ENCODE measurements at regions not wholly inside any gene's neighbourhood (a gene's known extent, or its start where the extent isn't known, plus 50 kb on each side); places are given as distances from the start of the nearest gene placed in this dataset.

DNA sequence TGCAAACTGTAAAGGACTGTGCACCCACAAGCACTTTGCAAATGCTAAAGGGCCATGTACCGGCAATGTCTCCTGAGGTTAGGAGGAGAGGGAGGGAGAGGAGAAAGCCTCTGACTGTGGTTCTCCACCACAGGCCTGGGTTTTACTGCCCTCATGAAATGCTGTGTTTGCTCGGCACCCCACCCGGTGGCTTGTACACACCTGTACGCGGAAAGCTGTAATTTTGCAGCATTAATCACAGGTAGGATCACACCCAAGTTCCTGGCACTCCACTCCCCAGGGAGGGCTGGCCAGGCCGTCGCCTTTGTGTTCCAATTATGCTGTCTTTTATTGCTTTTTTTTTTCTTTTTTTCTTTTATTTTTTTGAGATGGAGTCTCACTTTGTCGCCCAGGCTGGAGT is 78.5 kb upstream of the MYL10 start:
- no peaks in the 10 kb centered on the region for H3K9me3 ChIP-seq (ENCODE audit: control insufficient read depth in 3 of 3, low read length in 3 of 3)
- H3K9ac ChIP-seq (ENCODE audit: low read depth in 1 of 3, low read length in 3 of 3), result no peak overlapping the region
- no peak overlapping the region for H3K27ac ChIP-seq (ENCODE audit: low read depth, low read length)
- H3K4me3 ChIP-seq (ENCODE audit: low read length in 3 of 3), result no peak overlapping the region
- peaks cover 4 to 11% (median 7%) of the 10 kb centered on the region in 3 donors for H3K27me3 ChIP-seq (ENCODE audit: control insufficient read depth in 3 of 3, insufficient read depth in 3 of 3, low read length in 3 of 3)
- no peaks in the 10 kb centered on the region for H3K4me1 ChIP-seq (ENCODE audit: control insufficient read depth in 3 of 3, insufficient read depth in 3 of 3, low read length in 3 of 3)
- no peaks in the 10 kb centered on the region for H3K36me3 ChIP-seq (ENCODE audit: control insufficient read depth in 3 of 3, insufficient read depth in 3 of 3, low read length in 3 of 3)

DNA sequence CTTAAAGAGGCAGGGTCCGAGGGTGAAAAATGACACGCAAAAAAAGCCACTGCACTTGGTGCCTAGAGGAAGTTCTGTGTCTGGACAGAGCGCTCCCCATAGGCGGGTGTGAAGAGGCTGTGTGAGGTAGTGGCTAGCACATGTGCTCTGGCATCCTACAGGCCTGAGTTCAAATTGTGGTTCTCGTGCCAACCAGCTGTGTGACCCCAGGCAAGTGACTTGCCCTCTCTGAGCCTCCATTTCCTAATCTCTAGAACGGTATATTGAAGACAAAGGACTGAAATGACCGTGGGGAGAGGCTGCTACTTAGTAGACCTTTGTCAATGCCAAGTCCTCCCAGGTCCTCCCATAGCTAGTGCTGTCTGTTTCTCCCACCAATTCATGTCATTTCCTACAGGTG is 79.1 kb upstream of the MYL10 start:
- Histone ChIP-seq H3K27ac (ENCODE audit: low read depth, low read length) (no peak overlapping the region), H3K36me3 (ENCODE audit: control insufficient read depth in 3 of 3, insufficient read depth in 3 of 3, low read length in 3 of 3) (no peaks in the 10 kb centered on the region)

DNA sequence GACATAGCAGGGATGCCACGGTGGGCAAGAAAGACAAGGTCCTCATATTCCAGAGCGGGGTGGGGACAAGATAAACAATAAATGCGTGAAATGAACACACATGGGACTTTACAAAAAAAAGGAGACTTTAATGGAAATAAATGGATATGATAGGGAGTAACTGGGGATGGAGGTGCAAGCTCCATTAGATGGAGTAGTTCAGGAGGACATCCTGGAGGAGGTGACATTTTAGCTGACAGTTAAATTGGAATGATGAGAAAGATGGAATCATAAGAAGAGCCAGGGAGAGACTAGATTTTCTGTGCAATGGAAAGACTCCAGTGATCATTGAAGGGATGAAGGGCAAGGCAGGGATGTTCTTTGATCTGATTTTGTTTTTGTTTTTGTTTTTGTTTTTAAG is 83.6 kb upstream of the MYL10 start:
- no peaks in the 10 kb centered on the region for H3K9me3 ChIP-seq (ENCODE audit: control insufficient read depth in 3 of 3, low read length in 3 of 3)

More for the DNA sequence above, 79.1 kb upstream of the MYL10 start:
- Histone ChIP-seq H3K9ac (ENCODE audit: low read depth in 1 of 3, low read length in 3 of 3) (no peak overlapping the region), H3K27me3 (ENCODE audit: control insufficient read depth in 3 of 3, insufficient read depth in 3 of 3, low read length in 3 of 3) (peaks cover 3 to 11% (median 7%) of the 10 kb centered on the region in 3 donors), H3K9me3 (ENCODE audit: control insufficient read depth in 3 of 3, low read length in 3 of 3) (no peaks in the 10 kb centered on the region), H3K4me1 (ENCODE audit: control insufficient read depth in 3 of 3, insufficient read depth in 3 of 3, low read length in 3 of 3) (no peaks in the 10 kb centered on the region), H3K4me3 (ENCODE audit: low read length in 3 of 3) (no peak overlapping the region)

DNA sequence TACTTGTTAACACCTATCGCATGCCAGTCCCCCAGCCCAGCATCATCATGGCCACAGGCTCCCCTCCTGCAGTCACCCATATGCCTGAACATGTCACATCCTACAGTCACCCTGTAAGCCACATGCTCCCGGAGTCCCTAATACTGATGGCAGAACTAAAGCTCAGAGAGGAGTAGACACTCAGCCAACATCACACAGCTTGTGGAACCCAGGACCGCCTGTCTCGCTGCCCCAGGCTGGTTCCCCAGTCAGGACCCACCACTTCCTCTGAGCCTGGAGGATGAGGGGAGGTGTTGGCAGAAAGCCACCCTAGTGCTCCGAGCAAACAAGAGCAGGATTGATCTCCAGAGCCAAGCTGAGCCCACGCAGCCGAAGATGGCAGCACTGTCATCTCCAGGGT is 85.0 kb upstream of the MYL10 start:
- no peak overlapping the region for H3K9ac ChIP-seq (ENCODE audit: low read depth in 1 of 3, low read length in 3 of 3)
- H3K27me3 ChIP-seq (ENCODE audit: control insufficient read depth in 3 of 3, insufficient read depth in 3 of 3, low read length in 3 of 3), result no peaks in the 10 kb centered on the region
- H3K27ac ChIP-seq (ENCODE audit: low read depth, low read length), result no peak overlapping the region
- peaks cover 2 to 11% (median 5%) of the 10 kb centered on the region in 3 donors for H3K4me1 ChIP-seq (ENCODE audit: control insufficient read depth in 3 of 3, insufficient read depth in 3 of 3, low read length in 3 of 3)
- H3K4me3 ChIP-seq (ENCODE audit: low read length in 3 of 3), result no peak overlapping the region
- H3K36me3 ChIP-seq (ENCODE audit: control insufficient read depth in 3 of 3, insufficient read depth in 3 of 3, low read length in 3 of 3), result no peaks in the 10 kb centered on the region
- no peaks in the 10 kb centered on the region for H3K9me3 ChIP-seq (ENCODE audit: control insufficient read depth in 3 of 3, low read length in 3 of 3)

More for the DNA sequence above, 83.6 kb upstream of the MYL10 start:
- peaks cover under 1 to 3% (median under 1%) of the 10 kb centered on the region in 3 donors for H3K27me3 ChIP-seq (ENCODE audit: control insufficient read depth in 3 of 3, insufficient read depth in 3 of 3, low read length in 3 of 3)
- no peak overlapping the region for H3K9ac ChIP-seq (ENCODE audit: low read depth in 1 of 3, low read length in 3 of 3)
- peaks cover 0 to 4% (median 3%) of the 10 kb centered on the region in 3 donors for H3K4me1 ChIP-seq (ENCODE audit: control insufficient read depth in 3 of 3, insufficient read depth in 3 of 3, low read length in 3 of 3)
- no peaks in the 10 kb centered on the region for H3K36me3 ChIP-seq (ENCODE audit: control insufficient read depth in 3 of 3, insufficient read depth in 3 of 3, low read length in 3 of 3)
- H3K27ac ChIP-seq (ENCODE audit: low read depth, low read length), result no peak overlapping the region
- H3K4me3 ChIP-seq (ENCODE audit: low read length in 3 of 3), result no peak overlapping the region

DNA sequence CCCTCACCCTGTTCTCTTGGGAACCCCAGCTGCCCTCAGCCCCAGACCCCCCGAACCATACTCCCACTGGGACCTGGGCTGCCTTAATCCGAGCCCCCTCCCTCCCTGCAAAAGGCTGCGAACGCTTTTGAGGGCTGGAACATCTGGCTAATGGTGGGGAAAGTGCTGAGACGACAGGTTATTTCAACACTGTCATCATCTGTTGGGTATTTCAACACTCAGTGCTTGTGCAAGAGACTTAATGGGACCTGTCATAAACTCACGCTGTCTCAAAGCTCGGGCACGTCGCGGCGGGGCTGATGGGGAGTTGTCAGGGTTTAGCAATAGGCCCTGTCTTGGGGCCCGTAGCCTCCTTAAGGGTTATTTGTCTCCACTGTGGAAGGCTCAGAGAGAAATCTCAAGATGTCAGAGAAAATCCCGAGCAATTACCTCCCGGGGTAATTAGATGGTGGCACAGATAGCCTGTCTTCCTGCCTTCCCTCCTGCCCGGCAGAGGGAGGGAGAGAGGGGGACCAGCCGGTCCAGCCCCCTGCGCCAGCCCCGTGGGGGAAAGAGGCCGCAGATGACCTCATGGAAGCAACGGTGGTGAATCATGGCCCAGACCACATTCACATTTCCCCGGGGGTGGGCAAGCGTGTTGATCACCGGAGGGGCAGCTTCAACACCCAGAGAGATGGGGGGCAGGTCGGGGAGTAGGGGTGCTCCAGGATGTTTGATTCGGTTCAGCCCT is 88.7 kb upstream of the MYL10 start:
- Histone ChIP-seq H3K27me3 (ENCODE audit: control insufficient read depth in 3 of 3, insufficient read depth in 3 of 3, low read length in 3 of 3) (peaks cover 0 to 4% (median 0%) of the 10 kb centered on the region in 3 donors), H3K4me3 (ENCODE audit: low read length in 3 of 3) (peak overlapping the region in 1 of 3 donors; percentile 12), H3K9ac (ENCODE audit: low read depth in 1 of 3, low read length in 3 of 3) (no peak overlapping the region), H3K36me3 (ENCODE audit: control insufficient read depth in 3 of 3, insufficient read depth in 3 of 3, low read length in 3 of 3) (no peaks in the 10 kb centered on the region), H3K9me3 (ENCODE audit: control insufficient read depth in 3 of 3, low read length in 3 of 3) (no peaks in the 10 kb centered on the region), H3K4me1 (ENCODE audit: control insufficient read depth in 3 of 3, insufficient read depth in 3 of 3, low read length in 3 of 3) (peaks cover 2 to 11% (median 5%) of the 10 kb centered on the region in 3 donors), H3K27ac (ENCODE audit: low read depth, low read length) (peak overlapping the region; percentile 47)

DNA sequence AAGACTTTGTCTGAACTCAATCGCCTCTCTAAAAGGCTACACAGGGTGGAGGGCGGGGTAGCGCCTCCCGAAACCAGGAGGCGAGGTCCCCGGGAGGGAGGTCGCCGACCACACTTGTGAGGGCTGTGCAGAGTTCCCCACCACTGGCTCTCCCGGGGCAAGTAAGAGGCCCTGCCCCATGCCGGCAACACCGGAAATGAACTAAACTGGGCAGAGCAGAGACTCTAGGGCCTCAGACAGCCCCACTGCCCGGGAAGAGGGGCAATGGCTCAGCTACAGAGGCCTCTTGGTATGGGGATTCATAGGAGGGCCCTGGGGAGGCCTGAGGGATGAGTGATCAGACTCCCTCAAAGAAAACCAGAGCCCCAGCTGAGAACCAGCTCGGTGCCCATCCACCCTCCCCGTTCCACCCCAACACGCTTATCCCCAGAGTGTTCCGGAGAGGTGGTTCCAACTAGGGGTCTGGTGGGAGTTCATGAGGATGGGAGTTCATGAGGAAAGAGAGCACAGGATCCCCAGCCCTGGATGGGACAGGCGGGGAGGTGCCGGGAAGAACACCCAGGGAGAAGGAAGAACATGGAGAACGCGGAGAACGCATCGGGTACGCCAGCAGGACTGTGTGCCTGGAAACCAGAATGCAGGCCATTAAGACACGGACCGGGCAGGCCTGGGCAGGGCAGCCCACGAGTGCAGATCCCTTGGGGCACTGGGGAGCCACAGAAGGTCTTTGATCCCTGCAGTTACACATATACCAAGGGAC is 89.4 kb upstream of the MYL10 start:
- Histone ChIP-seq H3K4me1 (ENCODE audit: control insufficient read depth in 3 of 3, insufficient read depth in 3 of 3, low read length in 3 of 3) (peaks cover 2 to 11% (median 5%) of the 10 kb centered on the region in 3 donors), H3K9me3 (ENCODE audit: control insufficient read depth in 3 of 3, low read length in 3 of 3) (no peaks in the 10 kb centered on the region), H3K9ac (ENCODE audit: low read depth in 1 of 3, low read length in 3 of 3) (no peak overlapping the region), H3K27me3 (ENCODE audit: control insufficient read depth in 3 of 3, insufficient read depth in 3 of 3, low read length in 3 of 3) (peaks cover 0 to 4% (median 0%) of the 10 kb centered on the region in 3 donors), H3K4me3 (ENCODE audit: low read length in 3 of 3) (no peak overlapping the region), H3K27ac (ENCODE audit: low read depth, low read length) (peak overlapping the region; percentile 47), H3K36me3 (ENCODE audit: control insufficient read depth in 3 of 3, insufficient read depth in 3 of 3, low read length in 3 of 3) (no peaks in the 10 kb centered on the region)

DNA sequence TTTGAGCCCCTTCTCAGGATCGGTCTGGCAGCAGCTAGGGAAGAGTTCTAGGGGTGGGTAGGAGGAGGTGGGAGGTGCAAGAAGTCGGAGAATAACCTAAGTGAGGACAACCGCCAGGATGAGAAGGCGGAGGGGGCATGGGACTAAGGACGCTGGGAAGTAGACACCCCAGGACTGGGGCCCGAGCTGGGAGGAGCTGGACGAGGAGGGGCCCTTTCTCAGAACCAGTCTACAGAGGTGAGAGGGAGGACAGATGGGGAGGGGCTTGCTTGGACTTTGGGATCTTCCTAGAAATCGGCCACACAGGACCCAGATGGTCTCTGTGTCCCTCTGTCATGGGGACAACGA is 90.0 kb upstream of the MYL10 start:
- H3K9me3 ChIP-seq (ENCODE audit: control insufficient read depth in 3 of 3, low read length in 3 of 3), result peaks cover 0 to 3% (median 0%) of the 10 kb centered on the region in 3 donors

DNA sequence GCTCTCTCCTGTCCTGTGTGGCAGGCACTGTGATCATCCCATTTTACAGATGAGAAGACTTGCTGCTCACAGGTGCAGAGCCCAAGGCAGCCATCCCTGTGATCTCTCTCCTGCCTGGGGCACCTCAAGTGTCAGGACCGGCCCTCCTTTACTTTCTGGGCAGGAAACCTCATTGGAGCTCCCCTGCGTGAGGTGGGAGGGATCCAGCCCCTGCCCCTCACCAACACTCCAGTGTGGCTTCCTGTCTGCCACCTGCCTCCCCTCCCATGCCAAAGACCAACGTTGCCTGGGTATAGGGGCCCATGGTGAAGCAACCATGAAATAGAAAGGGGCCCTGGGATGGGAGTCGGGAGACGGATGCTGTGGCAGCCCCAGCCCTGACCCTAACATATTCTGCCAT is 91.2 kb upstream of the MYL10 start:
- no peak overlapping the region for H3K27ac ChIP-seq (ENCODE audit: low read depth, low read length)
- H3K9ac ChIP-seq (ENCODE audit: low read depth in 1 of 3, low read length in 3 of 3), result no peak overlapping the region
- H3K4me1 ChIP-seq (ENCODE audit: control insufficient read depth in 3 of 3, insufficient read depth in 3 of 3, low read length in 3 of 3), result peaks cover 2 to 11% (median 5%) of the 10 kb centered on the region in 3 donors
- H3K4me3 ChIP-seq (ENCODE audit: low read length in 3 of 3), result no peak overlapping the region
- peaks cover 0 to 4% (median 0%) of the 10 kb centered on the region in 3 donors for H3K27me3 ChIP-seq (ENCODE audit: control insufficient read depth in 3 of 3, insufficient read depth in 3 of 3, low read length in 3 of 3)
- H3K36me3 ChIP-seq (ENCODE audit: control insufficient read depth in 3 of 3, insufficient read depth in 3 of 3, low read length in 3 of 3), result no peaks in the 10 kb centered on the region
- peaks cover 0 to 3% (median 0%) of the 10 kb centered on the region in 3 donors for H3K9me3 ChIP-seq (ENCODE audit: control insufficient read depth in 3 of 3, low read length in 3 of 3)

More for the DNA sequence above, 90.0 kb upstream of the MYL10 start:
- Histone ChIP-seq H3K27me3 (ENCODE audit: control insufficient read depth in 3 of 3, insufficient read depth in 3 of 3, low read length in 3 of 3) (peaks cover 0 to 4% (median 0%) of the 10 kb centered on the region in 3 donors), H3K4me3 (ENCODE audit: low read length in 3 of 3) (no peak overlapping the region), H3K27ac (ENCODE audit: low read depth, low read length) (no peak overlapping the region), H3K4me1 (ENCODE audit: control insufficient read depth in 3 of 3, insufficient read depth in 3 of 3, low read length in 3 of 3) (peaks cover 2 to 11% (median 5%) of the 10 kb centered on the region in 3 donors), H3K9ac (ENCODE audit: low read depth in 1 of 3, low read length in 3 of 3) (no peak overlapping the region), H3K36me3 (ENCODE audit: control insufficient read depth in 3 of 3, insufficient read depth in 3 of 3, low read length in 3 of 3) (no peaks in the 10 kb centered on the region)

DNA sequence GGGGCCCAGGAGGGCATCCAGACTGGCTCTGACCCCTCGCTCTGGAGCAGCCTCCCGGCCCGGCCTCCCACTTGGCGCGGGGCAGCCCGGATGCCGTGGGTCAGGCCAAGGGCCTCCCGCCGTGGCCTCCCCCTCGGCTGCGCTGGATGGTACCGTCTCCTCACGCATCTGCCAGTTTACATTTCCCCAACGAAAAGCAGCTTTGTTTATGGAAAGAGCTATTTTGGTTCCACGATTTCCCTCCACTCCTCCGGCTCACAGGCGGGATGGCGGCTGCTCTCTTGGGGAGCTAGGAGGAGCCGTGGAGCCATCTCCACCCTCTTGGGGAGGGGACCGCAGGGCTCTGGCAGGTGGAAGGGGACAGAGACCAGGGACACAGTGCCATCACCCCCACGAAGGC is 93.2 kb upstream of the MYL10 start:
- H3K9ac ChIP-seq (ENCODE audit: low read depth in 1 of 3, low read length in 3 of 3), result no peak overlapping the region
- H3K36me3 ChIP-seq (ENCODE audit: control insufficient read depth in 3 of 3, insufficient read depth in 3 of 3, low read length in 3 of 3), result no peaks in the 10 kb centered on the region
- H3K27me3 ChIP-seq (ENCODE audit: control insufficient read depth in 3 of 3, insufficient read depth in 3 of 3, low read length in 3 of 3), result peaks cover 0 to 7% (median 0%) of the 10 kb centered on the region in 3 donors
- H3K4me3 ChIP-seq (ENCODE audit: low read length in 3 of 3), result no peak overlapping the region
- peaks cover 2 to 10% (median 5%) of the 10 kb centered on the region in 3 donors for H3K4me1 ChIP-seq (ENCODE audit: control insufficient read depth in 3 of 3, insufficient read depth in 3 of 3, low read length in 3 of 3)
- peaks cover 0 to 3% (median 0%) of the 10 kb centered on the region in 3 donors for H3K9me3 ChIP-seq (ENCODE audit: control insufficient read depth in 3 of 3, low read length in 3 of 3)
- H3K27ac ChIP-seq (ENCODE audit: low read depth, low read length), result no peak overlapping the region

DNA sequence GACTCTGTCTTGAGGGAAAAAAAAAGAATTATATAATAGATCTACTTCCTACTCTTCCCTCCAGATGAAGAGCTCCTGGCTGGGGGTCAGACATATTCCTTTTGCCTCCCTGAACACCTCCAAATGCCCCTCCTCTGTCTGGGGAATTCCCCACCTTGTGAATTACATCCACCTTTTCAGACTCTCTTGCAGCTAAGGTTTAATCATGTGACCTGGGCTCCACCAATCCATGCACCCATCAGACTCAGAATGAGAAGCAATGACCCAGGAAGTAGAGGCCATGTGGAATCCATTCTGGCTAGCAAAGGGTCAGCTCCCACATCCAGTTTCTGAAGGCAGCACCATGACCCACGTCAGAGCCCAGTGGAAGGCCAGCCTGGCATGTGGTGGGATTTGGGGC is 93.6 kb upstream of the CUX1 start:
- no peaks in the 10 kb centered on the region for H3K4me1 ChIP-seq (ENCODE audit: control insufficient read depth in 3 of 3, insufficient read depth in 3 of 3, low read length in 3 of 3)
- H3K9ac ChIP-seq (ENCODE audit: low read depth in 1 of 3, low read length in 3 of 3), result no peak overlapping the region
- H3K36me3 ChIP-seq (ENCODE audit: control insufficient read depth in 3 of 3, insufficient read depth in 3 of 3, low read length in 3 of 3), result no peaks in the 10 kb centered on the region
- H3K9me3 ChIP-seq (ENCODE audit: control insufficient read depth in 3 of 3, low read length in 3 of 3), result peaks cover 0 to 3% (median 0%) of the 10 kb centered on the region in 3 donors
- H3K4me3 ChIP-seq (ENCODE audit: low read length in 3 of 3), result no peak overlapping the region
- H3K27ac ChIP-seq (ENCODE audit: low read depth, low read length), result no peak overlapping the region
- peaks cover 0 to 7% (median 0%) of the 10 kb centered on the region in 3 donors for H3K27me3 ChIP-seq (ENCODE audit: control insufficient read depth in 3 of 3, insufficient read depth in 3 of 3, low read length in 3 of 3)
